Parathyroid adenoma (tissue), 2 donors: ENCODE measurements at regions not wholly inside any gene's neighbourhood (a gene's known extent, or its start where the extent isn't known, plus 50 kb on each side); places are given as distances from the start of the nearest gene placed in this dataset.

Experiments used
- H2AFZ ChIP-seq: fragments of 300-600 bp; sonication (generic); one replicate; pipeline ENCODE4 v1.7.0; 2017; ENCODE audit warnings: antibody characterized with exemption, mild to moderate bottlenecking
- H3K27ac ChIP-seq: fragments of 300-600 bp; sonication (generic); one replicate; pipeline ENCODE4 v1.7.0; 2017
- H3K27me3 ChIP-seq: fragments of 300-600 bp; sonication (generic); one replicate; pipeline ENCODE4 v1.7.0; 2017; ENCODE audit warnings: low read length; ENCODE audit not compliant: control insufficient read depth, insufficient read depth
- H3K36me3 ChIP-seq: fragments of 300-600 bp; sonication (generic); one replicate; pipeline ENCODE4 v1.7.0; 2017; ENCODE audit warnings: low read length; ENCODE audit not compliant: control insufficient read depth, insufficient read depth
- H3K4me1 ChIP-seq: fragments of 300-600 bp; sonication (generic); one replicate; pipeline ENCODE4 v1.7.0; 2017; ENCODE audit warnings: control low read depth
- H3K4me2 ChIP-seq: fragments of 300-600 bp; sonication (generic); one replicate; pipeline ENCODE4 v1.7.0; 2017; ENCODE audit warnings: low read length
- H3K4me3 ChIP-seq: fragments of 300-600 bp; sonication (generic); one replicate; pipeline ENCODE4 v1.7.0; 2017; ENCODE audit warnings: low read depth, low read length
- H3K79me2 ChIP-seq: fragments of 300-600 bp; sonication (generic); one replicate; pipeline ENCODE4 v1.7.0; 2017; ENCODE audit warnings: control low read depth
- H3K9ac ChIP-seq: fragments of 300-600 bp; sonication (generic); one replicate; pipeline ENCODE4 v1.7.0; 2017; ENCODE audit warnings: mild to moderate bottlenecking
- H3K9me3 ChIP-seq: fragments of 300-600 bp; sonication (generic); one replicate; pipeline ENCODE4 v1.7.0; 2017; ENCODE audit warnings: low read length; ENCODE audit not compliant: control insufficient read depth
- CTCF ChIP-seq: fragments of 300-600 bp; sonication (generic); IDR thresholded peaks from one replicate; pipeline ENCODE4 v1.7.0; 2017; ENCODE audit warnings: antibody characterized with exemption, mild to moderate bottlenecking
- donor health status: primary hyperparathyroidism.

GRCh38 chr17:79246225-79247190, 171.9 kb downstream of the ENGASE start:
- no peaks in the 10 kb centered on the region for H3K36me3 ChIP-seq
- no peaks in the 10 kb centered on the region for H3K27me3 ChIP-seq
- no peak overlapping the region for H3K4me3 ChIP-seq
- H3K27ac ChIP-seq = no peak overlapping the region
- H2AFZ ChIP-seq = peak overlapping the region; percentile 46
- H3K9ac ChIP-seq = no peak overlapping the region
- H3K4me2 ChIP-seq = peak overlapping the region; percentile 54
- no peaks in the 10 kb centered on the region for H3K79me2 ChIP-seq
- H3K9me3 ChIP-seq = no peaks in the 10 kb centered on the region
- peaks cover 4% of the 10 kb centered on the region for H3K4me1 ChIP-seq
- TF ChIP-seq CTCF = no peak

DNA sequence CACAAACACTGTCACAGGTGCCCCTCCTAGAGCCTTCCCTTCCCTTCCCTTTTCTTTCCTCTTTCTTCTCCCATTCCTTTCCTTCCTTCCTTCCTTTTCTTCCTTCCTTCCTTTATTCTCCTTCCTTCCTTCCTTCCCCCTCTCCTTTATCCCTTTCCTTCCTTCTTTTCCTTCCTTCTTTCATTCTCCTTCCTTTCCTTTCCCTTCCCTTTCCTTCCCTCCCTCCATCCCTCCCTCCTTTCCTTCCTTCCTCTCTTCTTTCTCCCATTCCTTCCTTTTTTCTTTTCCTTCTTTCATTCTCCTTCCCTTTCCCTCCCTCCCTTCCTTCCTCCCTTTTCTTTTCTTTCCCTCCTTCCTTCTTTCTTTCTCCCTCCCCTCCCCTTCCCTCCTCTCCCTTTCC, 170.0 kb downstream of the ENGASE start:
- TF ChIP-seq CTCF = no peak
- H3K27me3 ChIP-seq = no peaks in the 10 kb centered on the region

DNA sequence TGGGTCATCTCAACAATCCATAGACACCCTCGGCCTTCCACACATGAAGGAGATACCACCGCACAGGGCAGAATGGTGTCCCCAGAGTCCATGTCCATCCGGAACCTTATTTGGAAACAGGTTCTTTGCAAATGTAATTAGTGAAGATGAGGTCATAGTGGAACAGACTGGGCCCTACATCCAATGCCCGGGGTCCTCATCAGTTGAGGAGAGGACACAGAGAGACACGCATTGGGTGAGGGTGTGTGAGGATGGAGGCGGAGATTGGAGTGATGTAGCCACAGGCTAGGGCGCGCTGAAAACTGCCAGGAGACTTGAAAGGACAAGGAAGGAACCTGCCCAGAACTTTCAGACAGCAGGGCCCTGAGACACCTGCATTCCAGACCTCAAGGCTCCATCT, 169.4 kb downstream of the ENGASE start:
- Histone ChIP-seq H3K4me3 (no peak overlapping the region), H3K36me3 (no peaks in the 10 kb centered on the region)

More for the DNA sequence above, 170.0 kb downstream of the ENGASE start:
- Histone ChIP-seq H3K9ac (no peak overlapping the region), H3K27ac (no peak overlapping the region), H3K4me1 (peaks cover 4% of the 10 kb centered on the region), H2AFZ (no peak overlapping the region), H3K36me3 (no peaks in the 10 kb centered on the region), H3K4me3 (no peak overlapping the region), H3K9me3 (no peaks in the 10 kb centered on the region), H3K4me2 (no peak overlapping the region), H3K79me2 (no peaks in the 10 kb centered on the region)

GRCh38 chr17:79243603-79243990, 169.0 kb downstream of the ENGASE start:
- Histone ChIP-seq H3K27me3 (no peaks in the 10 kb centered on the region), H3K9ac (no peak overlapping the region), H3K27ac (no peak overlapping the region), H3K9me3 (no peaks in the 10 kb centered on the region), H3K4me3 (no peak overlapping the region), H2AFZ (no peak overlapping the region), H3K4me2 (no peak overlapping the region), H3K4me1 (peaks cover 4% of the 10 kb centered on the region), H3K79me2 (no peaks in the 10 kb centered on the region), H3K36me3 (no peaks in the 10 kb centered on the region)
- TF ChIP-seq CTCF = no peak

More for the DNA sequence above, 169.4 kb downstream of the ENGASE start:
- no peak overlapping the region for H3K9ac ChIP-seq
- TF ChIP-seq CTCF = no peak
- no peak overlapping the region for H3K27ac ChIP-seq
- no peak overlapping the region for H2AFZ ChIP-seq
- no peaks in the 10 kb centered on the region for H3K9me3 ChIP-seq
- no peaks in the 10 kb centered on the region for H3K27me3 ChIP-seq
- no peaks in the 10 kb centered on the region for H3K79me2 ChIP-seq
- no peak overlapping the region for H3K4me2 ChIP-seq
- peaks cover 4% of the 10 kb centered on the region for H3K4me1 ChIP-seq
